ENCODE measurements at regions not wholly inside any gene's neighbourhood (a gene's known extent, or its start where the extent isn't known, plus 50 kb on each side); places are given as distances from the start of the nearest gene placed in this dataset.
A peak's percentile ranks its signal among the peaks of the same experiment; 100 is the strongest.

GRCh38 chr3:73805435-73805834, 180.7 kb upstream of the PDZRN3 start (continued):
- no peak for TF ChIP-seq CDX4 (CRISPR knock-in tag; IDR thresholded peaks at IDR 0.05; ENCODE audit: borderline replicate concordance)
- TF ChIP-seq FOXP4 (CRISPR knock-in tag; IDR thresholded peaks at IDR 0.05), result no peak

- Mint-ChIP-seq H3K4me1 (peaks cover 5% of the 10 kb centered on the region; the same call in 1 of the 2 replicates), H3K9me3 (peaks cover 17% of the 10 kb centered on the region), H3K27ac (no peak overlapping the region), H3K4me3 (no peak overlapping the region), H3K27me3 (ENCODE audit: low read depth) (no peaks in the 10 kb centered on the region), H3K36me3 (no peaks in the 10 kb centered on the region)
- 0 out of 2 replicates have a peak, but pooled peaks have one; percentile 25 for TF ChIP-seq USF2 (CRISPR knock-in tag; IDR thresholded peaks at IDR 0.05)
- no peak for TF ChIP-seq HMGA2 (CRISPR knock-in tag; IDR thresholded peaks at IDR 0.05)
- TF ChIP-seq GTF2I (CRISPR knock-in tag; conservative IDR thresholded peaks at IDR 0.05), result no peak
- no peak for TF ChIP-seq ATF1 (CRISPR knock-in tag; IDR thresholded peaks at IDR 0.05)
- POLR2A ChIA-PET, result no interaction called here
- ATAC-seq (no peak), DNase-seq (ENCODE audit: low spot score) (no peak)
- CTCF ChIA-PET, result no interaction called here
These were observed 179.5 kb upstream of the PDZRN3 start for GRCh38 chr3:73804204-73804603.

GRCh38 chr3:73801444-73801843, 176.7 kb upstream of the PDZRN3 start:
- H3K4me3 Mint-ChIP-seq, result no peak overlapping the region
- no peaks in the 10 kb centered on the region for H3K27me3 Mint-ChIP-seq (ENCODE audit: low read depth)
- H3K36me3 Mint-ChIP-seq, result no peaks in the 10 kb centered on the region
- H3K27ac Mint-ChIP-seq, result no peak overlapping the region
- ChIA-PET POLR2A (no interaction called here), CTCF (no interaction called here)
- TF ChIP-seq PRDM15 (CRISPR knock-in tag; IDR thresholded peaks at IDR 0.05), result no peak
- peaks cover 20% of the 10 kb centered on the region for H3K9me3 Mint-ChIP-seq
- DNase-seq (ENCODE audit: low spot score) (no peak), ATAC-seq (no peak)
- no peaks in the 10 kb centered on the region for H3K4me1 Mint-ChIP-seq

GRCh38 chr3:73797311-73797710, 172.6 kb upstream of the PDZRN3 start:
- peaks cover 8% of the 10 kb centered on the region for H3K4me1 Mint-ChIP-seq
- no peak overlapping the region for H3K4me3 Mint-ChIP-seq
- H3K27me3 Mint-ChIP-seq (ENCODE audit: low read depth), result no peaks in the 10 kb centered on the region
- no peaks in the 10 kb centered on the region for H3K36me3 Mint-ChIP-seq
- ChIA-PET CTCF (no interaction called here), POLR2A (no interaction called here)
- ATAC-seq (no peak), DNase-seq (ENCODE audit: low spot score) (no peak)
- peaks cover 8% of the 10 kb centered on the region; the same call in 1 of the 2 replicates for H3K9me3 Mint-ChIP-seq
- no peak overlapping the region for H3K27ac Mint-ChIP-seq
- TF ChIP-seq ATF2 (CRISPR knock-in tag; IDR thresholded peaks at IDR 0.05; ENCODE audit: borderline replicate concordance, low read depth) (no peak), ZNF396 (CRISPR knock-in tag; IDR thresholded peaks at IDR 0.05; ENCODE audit: borderline replicate concordance) (no peak), GABPB1 (CRISPR knock-in tag; IDR thresholded peaks at IDR 0.05) (no peak), CTCF (IDR thresholded peaks at IDR 0.05) (no peak), EMX1 (CRISPR knock-in tag; IDR thresholded peaks at IDR 0.05) (no peak), NFYB (CRISPR knock-in tag; conservative IDR thresholded peaks at IDR 0.05; ENCODE audit: low read depth) (no peak), ZNF138 (CRISPR knock-in tag; conservative IDR thresholded peaks at IDR 0.05) (no peak), ZSCAN18 (CRISPR knock-in tag; IDR thresholded peaks at IDR 0.05) (no peak), STAT6 (CRISPR knock-in tag; conservative IDR thresholded peaks at IDR 0.05; ENCODE audit: low read depth) (no peak)
